HG03565 (cell line): ENCODE measurements at regions not wholly inside any gene's neighbourhood (a gene's known extent, or its start where the extent isn't known, plus 50 kb on each side); places are given as distances from the start of the nearest gene placed in this dataset.

Source experiments
- ATAC-seq: cut with Tn5 transposase; IDR thresholded peaks from one replicate; pipeline ENCODE4 v1.9.1; 2021; ENCODE audit warnings: mild to moderate bottlenecking, moderate library complexity; ENCODE audit not compliant: unreplicated experiment

- no peak for ATAC-seq
Observed at GRCh38 chr2:220653776-220654175, 918.3 kb downstream of the EPHA4 start.

- ATAC-seq = no peak
Observed at GRCh38 chr2:220654322-220654721, 917.8 kb downstream of the EPHA4 start.

- ATAC-seq = no peak
Observed at GRCh38 chr2:220660277-220661145, 911.6 kb downstream of the EPHA4 start.

GRCh38 chr2:220662431-220662830 is 909.7 kb downstream of the EPHA4 start:
- ATAC-seq = no peak

- no peak for ATAC-seq
Observed at GRCh38 chr2:220663065-220663464, 909.0 kb downstream of the EPHA4 start.

- ATAC-seq = no peak
Observed at GRCh38 chr2:220664272-220665107, 907.6 kb downstream of the EPHA4 start.

- ATAC-seq = no peak
Observed at GRCh38 chr2:220665108-220665471, 907.0 kb downstream of the EPHA4 start.

- ATAC-seq = no peak
Observed at GRCh38 chr2:220669324-220669723, 902.8 kb downstream of the EPHA4 start.

- ATAC-seq = no peak
Observed at GRCh38 chr2:220670511-220670910, 901.6 kb downstream of the EPHA4 start.

GRCh38 chr2:220673151-220673874 is 898.8 kb downstream of the EPHA4 start:
- no peak for ATAC-seq

GRCh38 chr2:220674033-220674432 is 898.1 kb downstream of the EPHA4 start:
- ATAC-seq = peak; percentile 81

- ATAC-seq = no peak
Observed at GRCh38 chr2:220676695-220677094, 895.4 kb downstream of the EPHA4 start.

- no peak for ATAC-seq
Observed at GRCh38 chr2:220678943-220679342, 893.2 kb downstream of the EPHA4 start.

GRCh38 chr2:220682616-220683015 is 889.5 kb downstream of the EPHA4 start:
- no peak for ATAC-seq

GRCh38 chr2:220684099-220684498 is 888.0 kb downstream of the EPHA4 start:
- no peak for ATAC-seq

- peak; percentile 88 for ATAC-seq
Observed at GRCh38 chr2:220687231-220687843, 884.8 kb downstream of the EPHA4 start.

- no peak for ATAC-seq
Observed at GRCh38 chr2:220695397-220696279, 876.5 kb downstream of the EPHA4 start.

GRCh38 chr2:220696280-220696669 is 875.8 kb downstream of the EPHA4 start:
- no peak for ATAC-seq

GRCh38 chr2:220697011-220697410 is 875.1 kb downstream of the EPHA4 start:
- ATAC-seq = no peak

GRCh38 chr2:220701115-220701514 is 871.0 kb downstream of the EPHA4 start:
- ATAC-seq = no peak
